ENCODE measurements at regions not wholly inside any gene's neighbourhood (a gene's known extent, or its start where the extent isn't known, plus 50 kb on each side); places are given as distances from the start of the nearest gene placed in this dataset.

GRCh38 chr14:58978343-58978742 lies 210.1 kb upstream of the DAAM1 start:
- TF ChIP-seq CTCF (IDR thresholded peaks at IDR 0.05; ENCODE audit: low read length) (no peak), EZH2 (IDR thresholded peaks at IDR 0.05; ENCODE audit: borderline replicate concordance, low read length) (no peak)

Measured in OCI-LY1 (cell line).